Endothelial cell of umbilical vein (primary cell): ENCODE measurements at regions not wholly inside any gene's neighbourhood (a gene's known extent, or its start where the extent isn't known, plus 50 kb on each side); places are given as distances from the start of the nearest gene placed in this dataset.

Experiments used
- BruUV-seq: library from RNA; stranded (reverse); fragments of 400-500 nt; replicated peaks from 2 replicates; lab custom pipeline; 2021; lab: Mats Ljungman, UMichigan
- CTCF ChIA-PET: fragments of 300-600, 350-600 bp; sonication (Branson Sonifier 250); formaldehyde crosslinking; loops from one replicate; lab custom pipeline; 2021; ENCODE audit warnings: antibody characterized with exemption, inconsistent platforms; lab: Charles Lee
- POLR2A ChIA-PET: fragments of 300-600, 350-600 bp; sonication (Branson Sonifier 250); formaldehyde crosslinking; loops from one replicate; lab custom pipeline; 2021; ENCODE audit warnings: antibody characterized with exemption, inconsistent platforms; lab: Charles Lee
- DNase-seq: peaks from one replicate; pipeline ENCODE4 v3.0.0-alpha.2; 2011; ENCODE audit warnings: low read depth, low spot score
- FAIRE-seq: peaks from 2 replicates; lab custom pipeline; 2011; peaks lifted over from hg19 to GRCh38; lab: Jason Lieb, UNC
- H2AFZ ChIP-seq: 2 replicates; pipeline ENCODE4 v1.6.0; 2012; ENCODE audit warnings: low read depth, low read length, control low read depth, inconsistent platforms
- H3K27ac ChIP-seq: 2 replicates; pipeline ENCODE4 v1.5.1; 2011; ENCODE audit warnings: low read depth, mild to moderate bottlenecking, control low read depth, low read length, moderate library complexity; ENCODE audit not compliant: insufficient read depth
- H3K27me3 ChIP-seq, 2 experiments: 2 replicates each; pipeline versions ENCODE4 v1.6.0 to v1.6.1; 2011; ENCODE audit warnings: low read length in 2 of 2, mixed read lengths in 1 of 2; ENCODE audit not compliant: control insufficient read depth in 2 of 2, insufficient read depth in 2 of 2
- H3K36me3 ChIP-seq, 2 experiments: 2 replicates in 1 of 2; 3 replicates in 1 of 2; pipeline ENCODE4 v1.5.1; 2011; ENCODE audit warnings: low read length in 2 of 2, mild to moderate bottlenecking in 1 of 2, moderate library complexity in 1 of 2; ENCODE audit not compliant: control insufficient read depth in 2 of 2, insufficient read depth in 2 of 2; ENCODE audit errors: extremely low read depth in 1 of 2
- H3K4me1 ChIP-seq: 3 replicates; pipeline ENCODE4 v1.5.1; 2011; ENCODE audit warnings: mild to moderate bottlenecking, low read length; ENCODE audit not compliant: control insufficient read depth, insufficient read depth; ENCODE audit errors: extremely low read depth
- H3K4me2 ChIP-seq: 2 replicates; pipeline ENCODE4 v1.6.1; 2011; ENCODE audit warnings: low read length, control low read depth, mixed read lengths; ENCODE audit not compliant: insufficient read depth
- H3K4me3 ChIP-seq, 3 experiments: fragments of 200-600 bp in 1 of 3; sonication (generic), shearing (Covaris generic) in 1 of 3; replicated peaks in 1 of 3; 2 replicates each; pipeline ENCODE4 v1.5.1; 2011 to 2016; ENCODE audit warnings: control low read depth in 3 of 3, low read length in 3 of 3, mild to moderate bottlenecking in 2 of 3, inconsistent platforms in 1 of 3, low read depth in 1 of 3, moderate library complexity in 1 of 3; ENCODE audit not compliant: insufficient read depth in 1 of 3
- H3K79me2 ChIP-seq: 2 replicates; pipeline ENCODE4 v1.6.0; 2012; ENCODE audit warnings: low read length, inconsistent platforms; ENCODE audit not compliant: control insufficient read depth, insufficient read depth
- H3K9ac ChIP-seq: replicated peaks from 2 replicates; pipeline ENCODE3; 2011; ENCODE audit warnings: low read length, control low read depth; ENCODE audit not compliant: insufficient read depth; ENCODE audit errors: extremely low read depth
- H3K9me1 ChIP-seq: replicated peaks from 3 replicates; pipeline ENCODE4 v1.6.0; 2011; ENCODE audit warnings: mild to moderate bottlenecking, low read length; ENCODE audit not compliant: control insufficient read depth, insufficient read depth; ENCODE audit errors: extremely low read depth
- H3K9me3 ChIP-seq: replicated peaks from 2 replicates; pipeline ENCODE4 v1.5.1; 2012; ENCODE audit warnings: low read length, inconsistent platforms; ENCODE audit not compliant: control insufficient read depth, insufficient read depth
- H4K20me1 ChIP-seq: replicated peaks from 2 replicates; pipeline ENCODE3; 2011; ENCODE audit warnings: mild to moderate bottlenecking, low read length; ENCODE audit not compliant: control insufficient read depth, insufficient read depth; ENCODE audit errors: extremely low read depth
- CTCF ChIP-seq, 2 donors: IDR thresholded peaks; 1 replicate in 1 of 2; 2 replicates in 1 of 2; pipeline ENCODE4 v1.5.1; 2011; ENCODE audit warnings: low read length in 2 of 2, mild to moderate bottlenecking in 2 of 2, moderate library complexity in 2 of 2, control low read depth in 1 of 2, inconsistent platforms in 1 of 2, low read depth in 1 of 2; ENCODE audit not compliant: insufficient read depth in 1 of 2; ENCODE audit errors: extremely low read depth in 1 of 2
- EZH2 ChIP-seq: IDR thresholded peaks from 2 replicates; pipeline ENCODE4 v1.6.1; 2012; ENCODE audit warnings: borderline replicate concordance, low read depth, mild to moderate bottlenecking, moderate library complexity, low read length, inconsistent platforms; ENCODE audit not compliant: severe bottlenecking
- FOS ChIP-seq: IDR thresholded peaks from 2 replicates; pipeline ENCODE4 v1.6.1; 2011; ENCODE audit warnings: mild to moderate bottlenecking, low read length, moderate library complexity, borderline replicate concordance; ENCODE audit not compliant: insufficient read depth
- GATA2 ChIP-seq: IDR thresholded peaks from 2 replicates; pipeline ENCODE4 v1.7.0; 2011; ENCODE audit warnings: low read depth, mild to moderate bottlenecking, moderate library complexity, mixed read lengths, low read length; ENCODE audit not compliant: insufficient read length, insufficient read depth
- JUN ChIP-seq: IDR thresholded peaks from 2 replicates; pipeline ENCODE4 v1.6.1; 2011; ENCODE audit warnings: borderline replicate concordance, low read depth; ENCODE audit not compliant: insufficient read length, insufficient read depth
- MAX ChIP-seq: IDR thresholded peaks from 2 replicates; pipeline ENCODE4 v1.6.1; 2011; ENCODE audit not compliant: insufficient read depth, insufficient read length
- MYC ChIP-seq: IDR thresholded peaks from one replicate; pipeline ENCODE4 v1.6.1; 2011; ENCODE audit warnings: mild to moderate bottlenecking, low read depth, low read length
- POLR2A ChIP-seq: IDR thresholded peaks from 2 replicates; pipeline ENCODE4 v1.6.1; 2012; ENCODE audit warnings: low read depth, mild to moderate bottlenecking, control low read depth, low read length
- POLR2AphosphoS5 ChIP-seq: IDR thresholded peaks from 2 replicates; pipeline ENCODE4 v1.6.1; 2012; ENCODE audit warnings: low read depth, mild to moderate bottlenecking, control low read depth, low read length, moderate library complexity; ENCODE audit not compliant: insufficient read depth
- dilution Hi-C: fragments of 300-500 bp; cut with MboI; formaldehyde crosslinking; loops from one replicate; pipeline ENCODE4 v1.15.0; 2019; ENCODE audit warnings: low sequenced_read_pairs; ENCODE audit not compliant: extremely low pct_ligation_motif_present
- intact Hi-C: fragments of 100-400 bp; cut with micrococcal nuclease; formaldehyde crosslinking; loops from one replicate; pipeline ENCODE4 v1.10.0; 2022

- Histone ChIP-seq H3K4me2 (no peak overlapping the region), H3K27ac (no peak overlapping the region), H3K9ac (no peak overlapping the region), H3K36me3 (no peaks in the 10 kb centered on the region), H3K27me3 (no peaks in the 10 kb centered on the region), H3K9me1 (no peaks in the 10 kb centered on the region), H3K79me2 (no peaks in the 10 kb centered on the region), H3K9me3 (no peaks in the 10 kb centered on the region), H3K4me3 (no peak overlapping the region), H2AFZ (no peak overlapping the region), H3K4me1 (no peaks in the 10 kb centered on the region), H4K20me1 (no peaks in the 10 kb centered on the region)
- DNase-seq (no peak), FAIRE-seq (no peak)
- intact Hi-C loops (no loop called here), dilution Hi-C loops (no loop called here)
- CTCF ChIA-PET = no interaction called here
- BruUV-seq = no TSS peak
- POLR2A ChIA-PET = no interaction called here
- no peak for TF ChIP-seq JUN
- no peak for TF ChIP-seq CTCF (IDR thresholded peaks at IDR 0.05; ENCODE audit: extremely low read depth in 1 of 2, insufficient read depth in 1 of 2, low read depth in 1 of 2, low read length in 2 of 2)
- TF ChIP-seq GATA2 = no peak
- TF ChIP-seq MAX = no peak
- no peak for TF ChIP-seq POLR2AphosphoS5
- TF ChIP-seq POLR2A = no peak
- TF ChIP-seq FOS = no peak
- no peak for TF ChIP-seq MYC
- TF ChIP-seq EZH2 = no peak
Observed at GRCh38 chr5:120778491-120779484, 314.7 kb downstream of the PRR16 start.
